Stomach smooth muscle (tissue), 2 donors: ENCODE measurements at regions not wholly inside any gene's neighbourhood (a gene's known extent, or its start where the extent isn't known, plus 50 kb on each side); places are given as distances from the start of the nearest gene placed in this dataset.
"Not testable (repeated sequence)": the region's sequence is repeated elsewhere in the genome, so short reads cannot be mapped to it uniquely, and the experiment has no call there.

Experiments
- H3K27ac ChIP-seq: one replicate; pipeline ENCODE4 v1.7.0; 2013; ENCODE audit warnings: mild to moderate bottlenecking, low read length, inconsistent platforms
- H3K27me3 ChIP-seq, 2 donors: one replicate each; pipeline ENCODE4 v1.7.0; 2013; ENCODE audit warnings: low read length in 2 of 2; ENCODE audit not compliant: insufficient read depth in 2 of 2, control insufficient read depth in 1 of 2
- H3K36me3 ChIP-seq, 2 donors: one replicate each; pipeline ENCODE4 v1.7.0; 2013; ENCODE audit warnings: low read length in 2 of 2; ENCODE audit not compliant: control insufficient read depth in 2 of 2, insufficient read depth in 2 of 2
- H3K4me1 ChIP-seq: one replicate; pipeline ENCODE4 v1.7.0; 2013; ENCODE audit warnings: low read length; ENCODE audit not compliant: control insufficient read depth, insufficient read depth
- H3K4me3 ChIP-seq, 2 donors: one replicate each; pipeline ENCODE4 v1.7.0; 2013; ENCODE audit warnings: low read length in 2 of 2
- H3K9ac ChIP-seq, 2 donors: one replicate each; pipeline ENCODE4 v1.7.0; 2013; ENCODE audit warnings: low read length in 2 of 2, mild to moderate bottlenecking in 1 of 2
- H3K9me3 ChIP-seq, 2 donors: one replicate each; pipeline ENCODE4 v1.7.0; 2013; ENCODE audit warnings: low read length in 2 of 2; ENCODE audit not compliant: control insufficient read depth in 2 of 2
- donor health status: healthy.
- donor health status: Pancreatic carcinoma.

DNA sequence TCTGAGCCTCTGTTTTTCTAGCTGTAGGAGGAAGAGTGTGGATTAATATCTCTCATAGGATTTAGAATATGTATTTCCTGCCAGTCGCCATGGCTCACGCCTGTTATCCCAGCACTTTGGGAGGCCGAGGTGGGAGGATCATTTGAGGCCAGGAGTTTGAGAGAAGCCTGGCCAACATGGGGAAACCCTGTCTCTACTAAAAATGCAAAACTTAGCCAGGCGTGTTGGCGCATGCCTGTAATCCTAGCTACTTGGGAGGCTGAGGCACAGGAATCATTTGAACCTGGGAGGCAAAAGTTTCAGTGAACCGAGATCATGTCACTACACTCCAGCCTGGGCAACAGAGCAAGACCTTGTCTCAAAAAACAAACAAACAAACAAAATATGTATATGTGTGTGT, 143.9 kb downstream of the CEBPB start:
- not testable (repeated sequence) for H3K27ac ChIP-seq, H3K9ac ChIP-seq, H3K27me3 ChIP-seq, H3K9me3 ChIP-seq, H3K36me3 ChIP-seq, H3K4me3 ChIP-seq, H3K4me1 ChIP-seq

DNA sequence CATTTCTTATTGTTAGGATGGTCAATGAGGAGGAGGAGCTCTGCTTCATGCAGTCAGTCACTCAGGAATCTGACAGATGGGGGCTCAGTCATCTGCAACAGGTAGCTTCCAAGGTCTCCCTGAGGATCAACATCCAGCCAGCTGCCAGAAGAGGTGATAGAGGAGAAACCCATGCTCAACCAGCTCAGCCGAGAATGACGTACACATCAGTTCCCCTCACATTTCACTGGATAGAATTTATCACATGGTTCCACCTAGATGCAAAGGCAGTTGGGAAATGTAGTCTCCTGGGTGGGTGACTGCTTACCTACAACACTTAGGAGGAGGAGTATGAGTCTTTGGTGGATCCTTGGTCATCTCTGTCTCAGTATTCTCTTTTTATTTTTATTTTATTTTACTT, 144.5 kb downstream of the CEBPB start:
- H3K27me3 ChIP-seq, result peaks cover 0 to 2% of the 10 kb centered on the region in 2 donors
- H3K9ac ChIP-seq, result no peak overlapping the region
- no peaks in the 10 kb centered on the region for H3K9me3 ChIP-seq
- no peak overlapping the region for H3K4me3 ChIP-seq
- peaks cover 5% of the 10 kb centered on the region for H3K4me1 ChIP-seq
- no peaks in the 10 kb centered on the region for H3K36me3 ChIP-seq
- H3K27ac ChIP-seq, result no peak overlapping the region

DNA sequence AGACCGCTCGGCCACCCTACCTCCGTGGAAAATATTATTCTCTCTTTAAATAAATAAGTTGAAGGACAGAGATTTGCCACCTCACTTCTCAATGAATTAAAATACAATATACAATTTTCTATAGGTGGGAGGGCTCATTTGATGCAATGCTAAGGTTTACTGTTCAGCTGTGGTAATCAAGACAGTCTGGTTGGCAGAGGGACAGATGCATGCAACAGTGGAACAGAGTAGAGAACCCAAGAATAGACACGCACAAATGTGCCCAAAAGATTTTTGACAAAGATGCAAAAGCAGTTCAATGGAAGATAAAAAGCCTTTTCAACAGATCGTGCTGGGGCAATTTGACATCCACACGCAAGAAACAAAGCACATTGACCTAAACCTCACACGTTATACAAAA, 145.2 kb downstream of the CEBPB start:
- Histone ChIP-seq H3K36me3 (no peaks in the 10 kb centered on the region), H3K4me1 (peaks cover 5% of the 10 kb centered on the region), H3K4me3 (no peak overlapping the region), H3K9ac (no peak overlapping the region), H3K9me3 (no peaks in the 10 kb centered on the region), H3K27ac (no peak overlapping the region), H3K27me3 (no peaks in the 10 kb centered on the region)

DNA sequence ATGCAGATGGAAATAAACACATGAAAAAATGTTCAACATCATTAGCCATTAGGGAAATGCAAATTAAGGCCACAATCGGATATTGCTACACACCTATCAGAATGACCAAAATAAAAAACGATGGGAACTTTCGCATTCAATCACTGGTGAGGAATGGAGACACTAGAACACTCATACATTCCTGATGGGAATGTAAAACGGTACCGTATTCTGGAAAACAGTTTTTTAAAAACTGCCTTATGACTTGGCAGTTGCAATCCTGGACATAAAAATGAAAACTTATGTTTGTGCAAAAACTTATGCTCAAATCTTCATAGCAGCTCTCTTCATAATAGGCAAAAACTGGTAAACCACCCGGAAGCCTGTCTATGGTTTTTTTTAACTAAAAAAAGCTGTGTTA, 146.0 kb downstream of the CEBPB start:
- H3K4me1 ChIP-seq, result peaks cover 5% of the 10 kb centered on the region
- H3K27ac ChIP-seq, result no peak overlapping the region
- H3K4me3 ChIP-seq, result no peak overlapping the region
- H3K36me3 ChIP-seq, result no peaks in the 10 kb centered on the region
- H3K9me3 ChIP-seq, result no peaks in the 10 kb centered on the region
- H3K27me3 ChIP-seq, result no peaks in the 10 kb centered on the region
- no peak overlapping the region for H3K9ac ChIP-seq

DNA sequence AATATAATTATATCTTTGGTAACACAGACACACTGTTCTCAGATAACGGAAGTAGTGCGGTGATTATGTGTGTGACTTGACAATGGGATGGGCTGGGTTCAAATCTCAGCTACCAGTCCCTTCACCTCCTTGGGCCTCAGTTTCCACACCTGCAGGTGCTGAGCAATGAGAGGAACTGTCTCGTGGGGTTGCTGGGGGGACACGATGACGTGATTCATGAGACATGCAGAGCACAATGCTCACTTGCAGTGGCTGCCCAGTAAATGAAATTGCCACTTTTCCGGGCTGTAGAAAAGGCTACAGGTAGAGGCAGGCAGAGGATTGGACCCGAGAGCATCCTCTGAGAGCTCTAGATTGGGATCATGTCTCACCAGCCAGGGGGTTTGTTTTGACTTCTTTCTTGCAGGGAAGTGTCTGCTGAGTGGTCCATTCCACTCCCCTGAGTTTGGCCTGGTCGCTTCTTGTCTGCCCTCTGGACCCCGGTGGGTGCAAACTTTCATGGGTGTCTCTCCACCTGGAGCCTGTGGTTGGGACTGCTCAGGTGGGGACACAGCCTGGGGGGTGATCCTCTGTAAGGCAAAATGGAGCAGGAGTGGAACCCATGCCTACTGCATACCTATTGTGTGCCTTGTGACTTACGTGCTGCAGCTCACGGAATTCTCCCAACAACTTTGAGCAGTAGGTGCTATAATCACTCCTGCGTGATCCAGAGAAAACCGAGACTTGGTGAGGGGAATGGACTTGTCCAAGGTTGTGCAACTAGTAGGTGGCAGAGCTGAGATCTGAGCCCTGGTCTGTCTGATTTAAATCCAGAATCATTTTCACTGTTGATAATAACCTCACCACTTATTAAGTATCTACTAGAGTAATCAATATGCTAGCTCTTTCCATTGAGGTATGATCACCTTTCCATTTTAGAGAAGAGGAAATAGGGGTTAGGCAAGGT, 147.2 kb downstream of the CEBPB start:
- H3K27me3 ChIP-seq, result no peaks in the 10 kb centered on the region
- no peak overlapping the region for H3K4me3 ChIP-seq
- H3K9me3 ChIP-seq, result no peaks in the 10 kb centered on the region
- H3K27ac ChIP-seq, result no peak overlapping the region
- peaks cover 5% of the 10 kb centered on the region for H3K4me1 ChIP-seq
- H3K9ac ChIP-seq, result no peak overlapping the region
- H3K36me3 ChIP-seq, result no peaks in the 10 kb centered on the region

DNA sequence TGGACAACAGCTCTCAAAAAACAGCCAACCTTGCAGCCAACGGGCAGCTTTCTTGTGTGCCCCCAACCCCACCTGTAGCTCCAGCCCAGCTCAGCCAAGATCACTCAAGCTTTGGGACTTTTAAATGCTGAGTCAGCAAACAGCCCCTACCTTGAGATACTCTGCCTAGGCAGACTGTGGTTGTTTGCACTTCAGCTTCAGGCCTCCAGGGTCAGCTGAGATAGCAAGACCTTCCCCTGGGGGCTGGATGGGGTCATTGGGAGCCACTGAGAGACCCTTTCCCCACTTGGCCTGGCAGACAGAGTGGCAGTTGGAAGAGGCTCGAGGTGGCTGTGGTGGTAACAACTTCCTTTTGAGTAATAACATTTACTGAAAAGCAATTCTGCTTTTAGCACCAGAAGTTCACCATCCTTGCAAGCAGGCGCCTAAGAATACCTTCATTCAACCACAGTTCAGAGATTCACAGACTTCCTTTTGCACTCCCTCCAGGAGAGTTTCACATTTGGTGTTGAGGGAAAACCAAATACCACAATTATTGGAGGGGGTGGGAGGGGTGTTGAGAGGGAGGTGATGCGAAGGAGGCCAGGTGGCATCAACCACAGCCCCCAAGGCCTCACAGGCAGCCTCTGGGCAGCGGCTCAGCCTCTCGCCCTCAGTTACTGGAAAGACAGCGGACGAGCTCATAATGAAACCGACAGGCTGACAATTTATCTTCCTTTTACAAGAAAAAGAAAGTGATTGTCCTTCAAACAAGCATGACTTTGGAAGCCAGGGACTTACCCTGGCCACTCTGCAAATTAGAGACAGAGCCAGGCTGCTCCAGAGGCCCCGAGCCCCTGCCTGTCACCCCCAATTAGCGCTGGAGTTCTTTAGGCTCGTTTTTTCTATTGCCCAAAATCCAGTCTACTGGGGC, 148.1 kb downstream of the CEBPB start:
- no peak overlapping the region for H3K4me3 ChIP-seq
- H3K27me3 ChIP-seq, result no peaks in the 10 kb centered on the region
- H3K9ac ChIP-seq, result no peak overlapping the region
- no peaks in the 10 kb centered on the region for H3K36me3 ChIP-seq
- peaks cover 5% of the 10 kb centered on the region for H3K4me1 ChIP-seq
- no peaks in the 10 kb centered on the region for H3K9me3 ChIP-seq
- H3K27ac ChIP-seq, result no peak overlapping the region

DNA sequence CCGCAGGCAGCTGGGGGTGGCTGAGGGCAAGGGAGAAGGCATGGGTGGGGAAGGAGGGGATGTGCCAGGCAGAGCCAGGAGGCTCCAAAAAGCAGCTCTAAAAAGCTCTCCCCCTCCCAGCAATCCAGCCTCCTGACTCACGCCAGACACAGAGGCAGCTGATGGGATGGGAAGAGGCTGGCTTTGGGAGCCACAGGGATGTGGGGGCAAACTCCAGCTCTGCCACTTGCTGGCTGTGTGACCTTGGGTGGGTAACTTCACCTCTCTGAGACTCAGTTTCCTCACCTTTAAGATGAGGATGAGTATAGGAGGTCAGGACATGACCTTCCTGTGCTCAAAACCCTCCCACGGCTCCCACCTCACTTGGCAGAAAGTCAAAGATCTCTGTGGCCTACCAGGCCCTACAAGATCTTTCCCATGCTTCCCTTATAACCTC, 148.9 kb downstream of the CEBPB start:
- Histone ChIP-seq H3K4me1 (peaks cover 5% of the 10 kb centered on the region), H3K27ac (no peak overlapping the region), H3K36me3 (no peaks in the 10 kb centered on the region), H3K27me3 (no peaks in the 10 kb centered on the region), H3K9me3 (no peaks in the 10 kb centered on the region), H3K9ac (no peak overlapping the region), H3K4me3 (no peak overlapping the region)

DNA sequence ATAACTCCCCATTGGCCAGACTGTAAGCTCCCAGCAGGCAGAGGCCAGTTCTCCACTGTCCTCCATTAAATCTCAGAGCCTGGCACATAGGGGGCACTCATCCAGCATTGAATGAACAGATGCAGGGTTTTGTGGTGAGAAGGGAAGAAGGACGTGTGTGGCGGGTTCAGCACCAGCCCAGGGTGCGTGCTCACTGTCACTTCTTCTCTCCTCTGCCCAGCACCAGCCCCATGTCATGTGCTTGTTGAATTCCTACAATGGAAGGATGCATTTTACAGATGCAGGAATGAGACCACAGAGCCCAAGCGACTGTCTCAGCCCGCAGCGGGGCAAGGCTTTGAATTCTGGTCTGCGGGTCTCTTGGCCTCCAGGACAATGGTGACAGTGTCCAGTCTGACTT, 149.9 kb downstream of the CEBPB start:
- no peak overlapping the region for H3K27ac ChIP-seq
- H3K36me3 ChIP-seq, result no peaks in the 10 kb centered on the region
- H3K9ac ChIP-seq, result no peak overlapping the region
- no peaks in the 10 kb centered on the region for H3K9me3 ChIP-seq
- H3K4me3 ChIP-seq, result no peak overlapping the region
- H3K4me1 ChIP-seq, result peaks cover 5% of the 10 kb centered on the region
- H3K27me3 ChIP-seq, result no peaks in the 10 kb centered on the region

DNA sequence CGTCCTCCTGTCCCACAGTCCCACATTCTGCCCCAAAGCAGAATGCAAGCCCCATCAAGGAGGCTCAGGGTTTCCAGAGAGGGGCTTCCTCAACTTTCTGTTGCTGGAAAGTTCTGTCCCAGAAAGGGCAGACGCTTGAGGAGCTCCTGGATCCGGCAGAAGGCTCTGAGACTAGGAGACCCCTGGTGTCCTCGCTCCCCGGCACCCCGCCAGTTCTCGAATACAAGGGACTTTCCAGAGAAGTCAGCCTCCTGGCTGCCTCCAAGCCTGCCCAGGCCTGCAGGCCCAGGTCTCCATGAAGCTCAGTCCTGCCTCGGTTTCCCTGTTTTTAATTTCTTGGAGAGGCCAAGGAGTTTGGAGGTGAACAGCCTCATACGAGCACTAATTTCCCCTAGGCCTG, 150.4 kb downstream of the CEBPB start:
- Histone ChIP-seq H3K9me3 (no peaks in the 10 kb centered on the region), H3K27ac (no peak overlapping the region), H3K4me3 (no peak overlapping the region), H3K36me3 (no peaks in the 10 kb centered on the region), H3K27me3 (no peaks in the 10 kb centered on the region), H3K9ac (no peak overlapping the region), H3K4me1 (peaks cover 9% of the 10 kb centered on the region)

DNA sequence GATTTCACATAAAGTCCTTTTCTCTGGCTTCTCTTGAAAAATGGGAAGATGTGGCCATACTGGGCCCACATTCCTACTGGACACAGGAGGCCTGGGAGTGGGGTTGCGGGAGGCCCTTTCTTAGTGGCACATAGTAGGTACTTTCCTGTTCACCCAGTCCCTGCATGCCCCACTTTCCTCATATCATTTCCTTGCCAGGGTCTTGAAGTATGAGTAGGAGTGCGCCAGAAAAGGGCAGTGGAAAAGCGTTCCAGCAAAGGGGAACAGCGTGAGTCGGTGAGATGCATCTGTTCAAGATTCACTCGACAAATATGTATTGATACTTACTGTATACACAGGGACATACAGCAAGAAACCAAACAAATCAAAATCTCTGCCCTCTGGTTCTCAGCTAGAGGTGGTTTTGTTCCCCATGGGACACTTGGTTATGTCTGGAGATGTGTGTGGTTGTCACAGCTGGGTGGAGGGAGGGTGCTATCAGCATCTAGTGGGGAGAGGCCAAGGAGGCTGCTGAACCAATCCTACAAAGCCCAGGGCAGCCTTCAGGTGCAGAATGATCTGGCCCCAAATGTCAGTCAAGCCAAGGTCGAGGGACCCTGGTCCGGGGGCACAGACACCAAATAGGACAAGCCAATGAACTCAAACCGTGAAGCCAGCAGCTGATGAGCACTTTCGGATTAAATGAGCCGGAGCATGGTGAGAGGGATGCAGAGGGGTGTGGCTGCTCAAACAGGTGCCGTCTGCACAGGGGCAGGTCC, 151.4 kb downstream of the CEBPB start:
- Histone ChIP-seq H3K36me3 (no peaks in the 10 kb centered on the region), H3K9me3 (no peaks in the 10 kb centered on the region), H3K27me3 (no peaks in the 10 kb centered on the region), H3K9ac (no peak overlapping the region), H3K4me1 (peaks cover 20% of the 10 kb centered on the region), H3K27ac (no peak overlapping the region), H3K4me3 (no peak overlapping the region)
